ENCODE measurements at regions not wholly inside any gene's neighbourhood (a gene's known extent, or its start where the extent isn't known, plus 50 kb on each side); places are given as distances from the start of the nearest gene placed in this dataset.

GRCh38 chr12:67911789-67912188 lies 77.5 kb upstream of the IFNG-AS1 start:
- intact Hi-C loops (cut with micrococcal nuclease): no loop called here

GRCh38 chr12:67915335-67915851 lies 73.9 kb upstream of the IFNG-AS1 start:
- no peaks in the 10 kb centered on the region for H3K36me3 Mint-ChIP-seq
- Histone ChIP-seq H3K27me3 (ENCODE audit: control insufficient read depth in 2 of 2, insufficient read depth in 2 of 2, low read length in 2 of 2) (no peaks in the 10 kb centered on the region), H3K4me1 (ENCODE audit: control insufficient read depth in 2 of 2, insufficient read depth in 2 of 2, low read length in 2 of 2) (no peaks in the 10 kb centered on the region), H3K9me3 (ENCODE audit: control insufficient read depth in 2 of 3, low read length in 3 of 3) (no peaks in the 10 kb centered on the region), H3K27ac (ENCODE audit: low read depth, low read length) (no peak overlapping the region), H3K36me3 (ENCODE audit: control insufficient read depth in 2 of 3, insufficient read depth in 3 of 3, low read length in 3 of 3) (no peaks in the 10 kb centered on the region), H3K4me3 (ENCODE audit: low read length) (no peak overlapping the region)
- no peak overlapping the region for H3K4me3 Mint-ChIP-seq
- DNase-seq: no peak
- intact Hi-C loops (cut with micrococcal nuclease): no loop called here
- no peak for ATAC-seq
- H3K9me3 Mint-ChIP-seq: no peaks in the 10 kb centered on the region
- POLR2A ChIA-PET: no interaction called here
- CTCF ChIA-PET: no interaction called here
- peaks cover 0 to 19% (median 11%) of the 10 kb centered on the region in 5 donors for H3K27me3 Mint-ChIP-seq
- peaks cover 0 to 5% (median 0%) of the 10 kb centered on the region in 7 donors for H3K4me1 Mint-ChIP-seq
- H3K27ac Mint-ChIP-seq: no peak overlapping the region

More at GRCh38 chr12:67911789-67912188, 77.5 kb upstream of the IFNG-AS1 start:
- Mint-ChIP-seq H3K27me3 (peaks cover 0 to 19% (median 13%) of the 10 kb centered on the region in 5 donors), H3K27ac (no peak overlapping the region), H3K4me3 (no peak overlapping the region), H3K9me3 (peaks cover 0 to 4% (median 0%) of the 10 kb centered on the region in 11 donors), H3K4me1 (no peaks in the 10 kb centered on the region), H3K36me3 (peaks cover 0 to 4% (median 0%) of the 10 kb centered on the region in 5 donors)
- ATAC-seq: no peak
- no peaks in the 10 kb centered on the region for H3K27me3 ChIP-seq (ENCODE audit: control insufficient read depth in 2 of 2, insufficient read depth in 2 of 2, low read length in 2 of 2)
- H3K36me3 ChIP-seq (ENCODE audit: control insufficient read depth in 2 of 3, insufficient read depth in 3 of 3, low read length in 3 of 3): no peaks in the 10 kb centered on the region
- ChIA-PET POLR2A (no interaction called here), CTCF (no interaction called here)
- H3K9me3 ChIP-seq (ENCODE audit: control insufficient read depth in 2 of 3, low read length in 3 of 3): no peaks in the 10 kb centered on the region
- no peaks in the 10 kb centered on the region for H3K4me1 ChIP-seq (ENCODE audit: control insufficient read depth in 2 of 2, insufficient read depth in 2 of 2, low read length in 2 of 2)
- DNase-seq: no peak
- no peak overlapping the region for H3K27ac ChIP-seq (ENCODE audit: low read depth, low read length)
- no peak overlapping the region for H3K4me3 ChIP-seq (ENCODE audit: low read length)

- Histone ChIP-seq H3K4me1 (ENCODE audit: control insufficient read depth in 2 of 2, insufficient read depth in 2 of 2, low read length in 2 of 2) (no peaks in the 10 kb centered on the region), H3K4me3 (ENCODE audit: low read length) (no peak overlapping the region), H3K36me3 (ENCODE audit: control insufficient read depth in 2 of 3, insufficient read depth in 3 of 3, low read length in 3 of 3) (no peaks in the 10 kb centered on the region), H3K9me3 (ENCODE audit: control insufficient read depth in 2 of 3, low read length in 3 of 3) (no peaks in the 10 kb centered on the region), H3K27me3 (ENCODE audit: control insufficient read depth in 2 of 2, insufficient read depth in 2 of 2, low read length in 2 of 2) (no peaks in the 10 kb centered on the region), H3K27ac (ENCODE audit: low read depth, low read length) (no peak overlapping the region)
- H3K4me3 Mint-ChIP-seq: no peak overlapping the region
- H3K9me3 Mint-ChIP-seq: no peaks in the 10 kb centered on the region
- ATAC-seq (no peak), DNase-seq (no peak)
- peaks cover 0 to 19% (median 11%) of the 10 kb centered on the region in 5 donors for H3K27me3 Mint-ChIP-seq
- no peaks in the 10 kb centered on the region for H3K36me3 Mint-ChIP-seq
- ChIA-PET POLR2A (no interaction called here), CTCF (interaction anchor here (1.6 kb wide), 1 partner anchor 23 kb away, joined by 5 read pairs; no protein-coding TSS in a partner anchor)
- peak overlapping the region in 2 of 9 donors; percentile 38 to 43 for H3K27ac Mint-ChIP-seq
- intact Hi-C loops (cut with micrococcal nuclease): no loop called here
- H3K4me1 Mint-ChIP-seq: peaks cover 0 to 5% (median 0%) of the 10 kb centered on the region in 7 donors
Measured at GRCh38 chr12:67916266-67916970, 72.8 kb upstream of the IFNG-AS1 start.

GRCh38 chr12:67917811-67918210 lies 71.4 kb upstream of the IFNG-AS1 start:
- ATAC-seq: no peak
- H3K4me3 Mint-ChIP-seq: no peak overlapping the region

GRCh38 chr12:67918441-67918840 lies 70.8 kb upstream of the IFNG-AS1 start:
- ChIA-PET CTCF (no interaction called here), POLR2A (no interaction called here)
- Mint-ChIP-seq H3K9me3 (no peaks in the 10 kb centered on the region), H3K36me3 (no peaks in the 10 kb centered on the region), H3K4me3 (no peak overlapping the region), H3K27ac (no peak overlapping the region), H3K27me3 (peaks cover 0 to 9% (median 7%) of the 10 kb centered on the region in 5 donors), H3K4me1 (peaks cover 0 to 5% (median 0%) of the 10 kb centered on the region in 7 donors)
- DNase-seq: no peak
- ATAC-seq: no peak
- H3K4me3 ChIP-seq (ENCODE audit: low read length): no peak overlapping the region
- H3K27me3 ChIP-seq (ENCODE audit: control insufficient read depth in 2 of 2, insufficient read depth in 2 of 2, low read length in 2 of 2): no peaks in the 10 kb centered on the region
- no peaks in the 10 kb centered on the region for H3K9me3 ChIP-seq (ENCODE audit: control insufficient read depth in 2 of 3, low read length in 3 of 3)
- intact Hi-C loops (cut with micrococcal nuclease): no loop called here
- H3K36me3 ChIP-seq (ENCODE audit: control insufficient read depth in 2 of 3, insufficient read depth in 3 of 3, low read length in 3 of 3): no peaks in the 10 kb centered on the region
- H3K4me1 ChIP-seq (ENCODE audit: control insufficient read depth in 2 of 2, insufficient read depth in 2 of 2, low read length in 2 of 2): no peaks in the 10 kb centered on the region
- no peak overlapping the region for H3K27ac ChIP-seq (ENCODE audit: low read depth, low read length)

More at GRCh38 chr12:67917811-67918210, 71.4 kb upstream of the IFNG-AS1 start:
- no peaks in the 10 kb centered on the region for H3K4me1 ChIP-seq (ENCODE audit: control insufficient read depth in 2 of 2, insufficient read depth in 2 of 2, low read length in 2 of 2)
- H3K36me3 ChIP-seq (ENCODE audit: control insufficient read depth in 2 of 3, insufficient read depth in 3 of 3, low read length in 3 of 3): no peaks in the 10 kb centered on the region
- no peaks in the 10 kb centered on the region for H3K27me3 ChIP-seq (ENCODE audit: control insufficient read depth in 2 of 2, insufficient read depth in 2 of 2, low read length in 2 of 2)
- Mint-ChIP-seq H3K9me3 (no peaks in the 10 kb centered on the region), H3K27me3 (peaks cover 0 to 11% (median 11%) of the 10 kb centered on the region in 5 donors), H3K27ac (no peak overlapping the region), H3K4me1 (peaks cover 0 to 5% (median 0%) of the 10 kb centered on the region in 7 donors), H3K36me3 (no peaks in the 10 kb centered on the region)
- ChIA-PET POLR2A (no interaction called here), CTCF (no interaction called here)
- no peak for DNase-seq
- no peaks in the 10 kb centered on the region for H3K9me3 ChIP-seq (ENCODE audit: control insufficient read depth in 2 of 3, low read length in 3 of 3)
- intact Hi-C loops (cut with micrococcal nuclease): no loop called here
- H3K27ac ChIP-seq (ENCODE audit: low read depth, low read length): no peak overlapping the region
- H3K4me3 ChIP-seq (ENCODE audit: low read length): no peak overlapping the region

GRCh38 chr12:67919406-67919805 lies 69.8 kb upstream of the IFNG-AS1 start:
- DNase-seq (no peak), ATAC-seq (no peak)
- H3K4me3 Mint-ChIP-seq: no peak overlapping the region
- no peaks in the 10 kb centered on the region for H3K9me3 Mint-ChIP-seq
- intact Hi-C loops (cut with micrococcal nuclease): no loop called here
- H3K27ac Mint-ChIP-seq: peak overlapping the region in 1 of 9 donors; percentile 27
- CTCF ChIA-PET: interaction anchor here (0.6 kb wide), 1 partner anchor 401 kb away, joined by 3 read pairs; no protein-coding TSS in a partner anchor
- H3K27me3 Mint-ChIP-seq: peaks cover 0 to 8% (median 6%) of the 10 kb centered on the region in 5 donors
- peaks cover 0 to 5% (median 0%) of the 10 kb centered on the region in 7 donors for H3K4me1 Mint-ChIP-seq
- no peaks in the 10 kb centered on the region for H3K36me3 Mint-ChIP-seq
- Histone ChIP-seq H3K27ac (ENCODE audit: low read depth, low read length) (no peak overlapping the region), H3K36me3 (ENCODE audit: control insufficient read depth in 2 of 3, insufficient read depth in 3 of 3, low read length in 3 of 3) (no peaks in the 10 kb centered on the region), H3K27me3 (ENCODE audit: control insufficient read depth in 2 of 2, insufficient read depth in 2 of 2, low read length in 2 of 2) (no peaks in the 10 kb centered on the region), H3K4me1 (ENCODE audit: control insufficient read depth in 2 of 2, insufficient read depth in 2 of 2, low read length in 2 of 2) (no peaks in the 10 kb centered on the region), H3K9me3 (ENCODE audit: control insufficient read depth in 2 of 3, low read length in 3 of 3) (no peaks in the 10 kb centered on the region), H3K4me3 (ENCODE audit: low read length) (no peak overlapping the region)
- POLR2A ChIA-PET: no interaction called here

- H3K4me1 ChIP-seq (ENCODE audit: control insufficient read depth in 2 of 2, insufficient read depth in 2 of 2, low read length in 2 of 2): no peaks in the 10 kb centered on the region
- DNase-seq (no peak), ATAC-seq (no peak)
- H3K27me3 ChIP-seq (ENCODE audit: control insufficient read depth in 2 of 2, insufficient read depth in 2 of 2, low read length in 2 of 2): no peaks in the 10 kb centered on the region
- CTCF ChIA-PET: no interaction called here
- Mint-ChIP-seq H3K9me3 (no peaks in the 10 kb centered on the region), H3K4me1 (peaks cover under 1 to 8% (median 2%) of the 10 kb centered on the region in 7 donors), H3K36me3 (no peaks in the 10 kb centered on the region), H3K27me3 (peaks cover 0 to 8% (median 3%) of the 10 kb centered on the region in 5 donors), H3K27ac (no peak overlapping the region), H3K4me3 (no peak overlapping the region)
- no peak overlapping the region for H3K27ac ChIP-seq (ENCODE audit: low read depth, low read length)
- no peaks in the 10 kb centered on the region for H3K9me3 ChIP-seq (ENCODE audit: control insufficient read depth in 2 of 3, low read length in 3 of 3)
- no peak overlapping the region for H3K4me3 ChIP-seq (ENCODE audit: low read length)
- POLR2A ChIA-PET: interaction anchor here (1.2 to 1.3 kb wide), 2 partner anchors 21 to 22 kb away, joined by 3 read pairs; no protein-coding TSS in a partner anchor
- H3K36me3 ChIP-seq (ENCODE audit: control insufficient read depth in 2 of 3, insufficient read depth in 3 of 3, low read length in 3 of 3): no peaks in the 10 kb centered on the region
- intact Hi-C loops (cut with micrococcal nuclease): no loop called here
Measured at GRCh38 chr12:67920413-67920812, 68.8 kb upstream of the IFNG-AS1 start.
